IMR-90 (cell line): ENCODE measurements at regions not wholly inside any gene's neighbourhood (a gene's known extent, or its start where the extent isn't known, plus 50 kb on each side); places are given as distances from the start of the nearest gene placed in this dataset.

Experiments used
- ATAC-seq: fragments of 200-7000 bp; cut with Tn5 transposase; 2 replicates; pipeline ENCODE4 v1.9.1; 2020; ENCODE audit warnings: low read depth, mild to moderate bottlenecking, moderate library complexity
- BruUV-seq: library from RNA; stranded (reverse); fragments of 400-500 nt; replicated peaks from 2 replicates; lab custom pipeline; 2021; lab: Mats Ljungman, UMichigan
- CTCF ChIA-PET: fragments of 300-600 bp; formaldehyde crosslinking; extraction: SDS; loops from one replicate; lab custom pipeline; 2021; ENCODE audit warnings: antibody characterized with exemption; lab: Yijun Ruan, JAX
- POLR2A ChIA-PET: fragments of 300-600 bp; sonication (Branson Sonifier 250); formaldehyde crosslinking; loops from one replicate; lab custom pipeline; 2022; ENCODE audit warnings: antibody characterized with exemption; ENCODE audit not compliant: unreplicated experiment; lab: Charles Lee
- DNase-seq: peaks from one replicate; pipeline ENCODE4 v3.0.0; 2013
- H2AFZ ChIP-seq: replicated peaks from 2 replicates; pipeline ENCODE3; 2013; ENCODE audit warnings: low read length, mild to moderate bottlenecking; ENCODE audit not compliant: poor library complexity
- H2AK5ac ChIP-seq: 2 replicates; pipeline ENCODE4 v1.6.1; 2013; ENCODE audit warnings: low read depth, low read length, inconsistent platforms
- H2AK9ac ChIP-seq: replicated peaks from 2 replicates; pipeline ENCODE3; 2013; ENCODE audit warnings: mild to moderate bottlenecking, low read depth, low read length, moderate library complexity; ENCODE audit not compliant: poor library complexity
- H2BK120ac ChIP-seq: 2 replicates; pipeline ENCODE4 v1.6.1; 2013; ENCODE audit warnings: low read depth, low read length, inconsistent platforms
- H2BK15ac ChIP-seq: 3 replicates; pipeline ENCODE4 v1.6.1; 2013; ENCODE audit warnings: low read depth, low read length, inconsistent platforms
- H2BK20ac ChIP-seq: 2 replicates; pipeline ENCODE4 v1.6.1; 2013; ENCODE audit warnings: low read depth, mild to moderate bottlenecking, inconsistent platforms, low read length, moderate library complexity
- H2BK5ac ChIP-seq: 2 replicates; pipeline ENCODE4 v1.6.1; 2013; ENCODE audit warnings: mild to moderate bottlenecking, low read depth, low read length, inconsistent platforms; ENCODE audit not compliant: poor library complexity, severe bottlenecking
- H3K14ac ChIP-seq: replicated peaks from 2 replicates; pipeline ENCODE4 v1.6.1; 2013; ENCODE audit warnings: low read depth, low read length, inconsistent platforms
- H3K18ac ChIP-seq: 2 replicates; pipeline ENCODE4 v1.6.1; 2013; ENCODE audit warnings: low read depth, low read length, control low read depth
- H3K23ac ChIP-seq: 2 replicates; pipeline ENCODE4 v1.6.1; 2013; ENCODE audit warnings: low read depth, low read length, inconsistent platforms
- H3K27ac ChIP-seq: 2 replicates; pipeline ENCODE4 v1.5.1; 2013; ENCODE audit warnings: mild to moderate bottlenecking, control low read depth, low read length; ENCODE audit not compliant: insufficient read depth
- H3K27me3 ChIP-seq: 2 replicates; pipeline ENCODE4 v1.6.1; 2013; ENCODE audit warnings: low read length; ENCODE audit not compliant: control insufficient read depth, insufficient read depth
- H3K36me3 ChIP-seq: 2 replicates; pipeline ENCODE4 v1.6.1; 2013; ENCODE audit warnings: low read length, mixed read lengths; ENCODE audit not compliant: control insufficient read depth, insufficient read depth
- H3K4ac ChIP-seq: 2 replicates; pipeline ENCODE4 v1.6.1; 2013; ENCODE audit warnings: low read depth, low read length, inconsistent platforms
- H3K4me1 ChIP-seq: 2 replicates; pipeline ENCODE4 v1.6.1; 2013; ENCODE audit warnings: low read length, mixed read lengths; ENCODE audit not compliant: control insufficient read depth, insufficient read depth
- H3K4me2 ChIP-seq: 2 replicates; pipeline ENCODE4 v1.6.1; 2013; ENCODE audit warnings: low read depth, mild to moderate bottlenecking, control low read depth, low read length, moderate library complexity
- H3K4me3 ChIP-seq: 2 replicates; pipeline ENCODE4 v1.5.1; 2013; ENCODE audit warnings: low read depth, mild to moderate bottlenecking, control low read depth, low read length, moderate library complexity; ENCODE audit not compliant: insufficient read depth
- H3K56ac ChIP-seq: 2 replicates; pipeline ENCODE4 v1.6.1; 2013; ENCODE audit warnings: low read length, inconsistent platforms; ENCODE audit not compliant: insufficient read depth; ENCODE audit errors: extremely low read depth
- H3K79me1 ChIP-seq, 2 experiments: 2 replicates each; pipeline ENCODE4 v1.6.1; 2013; ENCODE audit warnings: low read length in 2 of 2, inconsistent platforms in 1 of 2, low read depth in 1 of 2
- H3K9ac ChIP-seq: 2 replicates; pipeline ENCODE4 v1.6.1; 2013; ENCODE audit warnings: low read depth, low read length, control low read depth
- H3K9me1 ChIP-seq: 2 replicates; pipeline ENCODE4 v1.6.1; 2013; ENCODE audit warnings: low read length, inconsistent platforms; ENCODE audit not compliant: insufficient read depth
- H3K9me3 ChIP-seq: 2 replicates; pipeline ENCODE4 v1.6.1; 2013; ENCODE audit warnings: low read length; ENCODE audit not compliant: control insufficient read depth, insufficient read depth
- H4K20me1 ChIP-seq: 2 replicates; pipeline ENCODE4 v1.6.1; 2013; ENCODE audit warnings: low read length, inconsistent platforms; ENCODE audit not compliant: insufficient read depth
- H4K5ac ChIP-seq: 2 replicates; pipeline ENCODE4 v1.6.1; 2013; ENCODE audit warnings: mild to moderate bottlenecking, low read depth, low read length, control low read depth
- H4K8ac ChIP-seq, 2 experiments: 2 replicates each; pipeline ENCODE4 v1.6.1; 2013; ENCODE audit warnings: low read depth in 2 of 2, low read length in 2 of 2, control low read depth in 1 of 2, inconsistent platforms in 1 of 2
- H4K91ac ChIP-seq: 2 replicates; pipeline ENCODE4 v1.6.1; 2013; ENCODE audit warnings: low read depth, low read length, inconsistent platforms; ENCODE audit not compliant: insufficient read depth
- BHLHE40 ChIP-seq: fragments of 150-350 bp; IDR thresholded peaks from 2 replicates; pipeline ENCODE4 v1.6.1; 2016; ENCODE audit warnings: mild to moderate bottlenecking, low read depth, low read length
- CEBPB ChIP-seq: IDR thresholded peaks from 2 replicates; pipeline ENCODE4 v1.6.1; 2012; ENCODE audit warnings: low read depth, low read length, improper control_type of control experiment
- ELK1 ChIP-seq: fragments of 150-350 bp; IDR thresholded peaks from 2 replicates; pipeline ENCODE4 v1.6.1; 2016; ENCODE audit warnings: low read depth, mild to moderate bottlenecking, low read length, moderate library complexity, borderline replicate concordance
- MAFK ChIP-seq: IDR thresholded peaks from 2 replicates; pipeline ENCODE4 v1.6.1; 2012; ENCODE audit warnings: low read depth, low read length, improper control_type of control experiment
- MAZ ChIP-seq: IDR thresholded peaks from 2 replicates; pipeline ENCODE4 v1.6.1; 2012; ENCODE audit warnings: low read depth, mild to moderate bottlenecking, low read length, improper control_type of control experiment, moderate library complexity, borderline replicate concordance
- MXI1 ChIP-seq: IDR thresholded peaks from 2 replicates; pipeline ENCODE4 v1.6.1; 2012; ENCODE audit warnings: low read depth, mild to moderate bottlenecking, low read length, moderate library complexity, borderline replicate concordance
- NFE2L2 ChIP-seq: fragments of 150-350 bp; IDR thresholded peaks from 2 replicates; pipeline ENCODE4 v1.6.1; 2016; ENCODE audit warnings: low read depth, mild to moderate bottlenecking, low read length
- POLR2A ChIP-seq: IDR thresholded peaks from 2 replicates; pipeline ENCODE4 v1.6.1; 2012; ENCODE audit warnings: mild to moderate bottlenecking, low read depth, low read length
- RAD21 ChIP-seq: IDR thresholded peaks from 2 replicates; pipeline ENCODE4 v1.6.1; 2012; ENCODE audit warnings: low read length, improper control_type of control experiment
- RCOR1 ChIP-seq: IDR thresholded peaks from 2 replicates; pipeline ENCODE4 v1.6.1; 2012; ENCODE audit warnings: mild to moderate bottlenecking, low read length, improper control_type of control experiment; ENCODE audit not compliant: insufficient replicate concordance
- RFX5 ChIP-seq: IDR thresholded peaks from 2 replicates; pipeline ENCODE4 v1.8.0; 2012; ENCODE audit warnings: low read depth, mild to moderate bottlenecking, low read length, moderate library complexity
- SMC3 ChIP-seq: fragments of 150-350 bp; IDR thresholded peaks from 2 replicates; pipeline ENCODE4 v1.6.1; 2016; ENCODE audit warnings: low read depth, mild to moderate bottlenecking, antibody characterized with exemption, low read length, moderate library complexity
- WGBS, 2 experiments: methylation state at CpG; one replicate each; pipeline versions ENCODE4 v1.1.5 to v1.1.7; 2013; ENCODE audit warnings: missing lambda C conversion rate in 2 of 2; ENCODE audit not compliant: insufficient read length in 1 of 2; ENCODE audit errors: extremely low coverage in 2 of 2; 5-methylcytosine and 5-hydroxymethylcytosine counted together
- dilution Hi-C: fragments of 300-500 bp; cut with HindIII; formaldehyde crosslinking; loops from one replicate; pipeline ENCODE4 v1.14.3; 2018; ENCODE audit warnings: low sequenced_read_pairs; ENCODE audit not compliant: unreplicated experiment
- in situ Hi-C: fragments of 300-500 bp; cut with MboI; formaldehyde crosslinking; loops from 3 replicates; pipeline ENCODE4 v1.14.3; 2019; ENCODE audit warnings: low sequenced_read_pairs, inconsistent platforms, mixed read lengths
- intact Hi-C: fragments of 100-400 bp; cut with micrococcal nuclease; formaldehyde crosslinking; loops from 2 replicates; pipeline ENCODE4 v1.10.0; 2022
- TF ChIP-seq, protein P1 (sequence below): fragments of 150-350 bp; IDR thresholded peaks from 2 replicates; pipeline ENCODE4 v1.6.1; 2017; ENCODE audit warnings: mild to moderate bottlenecking, antibody characterized with exemption, low read length, low read depth

GRCh38 chr15:60195611-60196010 lies 191.5 kb downstream of the FOXB1 start:
- in situ Hi-C loops (no loop called here), intact Hi-C loops (no loop called here), dilution Hi-C loops (no loop called here)
- H2BK5ac ChIP-seq = no peak overlapping the region
- no peak overlapping the region for H3K23ac ChIP-seq
- ChIA-PET POLR2A (no interaction called here), CTCF (interaction anchor here (0.6 kb wide), 1 partner anchor 17 kb away, joined by 8 read pairs; no protein-coding TSS in a partner anchor)
- H3K14ac ChIP-seq = no peak overlapping the region
- WGBS, 2 experiments = no CpG with 5 or more reads among the region's 1 CpG
- H2BK20ac ChIP-seq = no peak overlapping the region
- no peak for TF ChIP-seq POLR2A
- no peak for TF ChIP-seq NFE2L2
- TF ChIP-seq ELK1 = no peak
- no peak for TF ChIP-seq MAFK
- TF ChIP-seq RFX5 = no peak
- TF ChIP-seq SMC3 = no peak
- TF ChIP-seq MAZ = no peak
- TF ChIP-seq MXI1 = no peak
- no peak for TF ChIP-seq BHLHE40
- no peak for TF ChIP-seq CEBPB
- TF ChIP-seq RAD21 = no peak
- no peak for TF ChIP-seq RCOR1
- TF ChIP-seq, protein P1, sequence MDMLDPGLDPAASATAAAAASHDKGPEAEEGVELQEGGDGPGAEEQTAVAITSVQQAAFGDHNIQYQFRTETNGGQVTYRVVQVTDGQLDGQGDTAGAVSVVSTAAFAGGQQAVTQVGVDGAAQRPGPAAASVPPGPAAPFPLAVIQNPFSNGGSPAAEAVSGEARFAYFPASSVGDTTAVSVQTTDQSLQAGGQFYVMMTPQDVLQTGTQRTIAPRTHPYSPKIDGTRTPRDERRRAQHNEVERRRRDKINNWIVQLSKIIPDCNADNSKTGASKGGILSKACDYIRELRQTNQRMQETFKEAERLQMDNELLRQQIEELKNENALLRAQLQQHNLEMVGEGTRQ = no peak
- H3K27ac ChIP-seq = no peak overlapping the region
- no peak overlapping the region for H4K5ac ChIP-seq
- H2BK120ac ChIP-seq = no peak overlapping the region
- no peak overlapping the region for H3K4me3 ChIP-seq
- no peak overlapping the region for H4K91ac ChIP-seq
- H3K27me3 ChIP-seq = no peaks in the 10 kb centered on the region; the same call in none of the 2 replicates
- no peak overlapping the region for H2AK5ac ChIP-seq
- H3K4me1 ChIP-seq = no peaks in the 10 kb centered on the region
- H4K8ac ChIP-seq = no peak overlapping the region
- BruUV-seq = no TSS peak
- H2AFZ ChIP-seq = no peak overlapping the region
- H3K79me1 ChIP-seq = no peaks in the 10 kb centered on the region
- H2BK15ac ChIP-seq = no peak overlapping the region
- DNase-seq (no peak), ATAC-seq (no peak)
- H3K9me3 ChIP-seq = no peaks in the 10 kb centered on the region
- H3K4me2 ChIP-seq = no peak overlapping the region
- no peaks in the 10 kb centered on the region for H3K36me3 ChIP-seq
- H2AK9ac ChIP-seq = no peak overlapping the region
- no peak overlapping the region for H3K9ac ChIP-seq
- no peaks in the 10 kb centered on the region for H3K9me1 ChIP-seq
- H3K18ac ChIP-seq = no peak overlapping the region
- H3K56ac ChIP-seq = no peak overlapping the region
- no peaks in the 10 kb centered on the region for H4K20me1 ChIP-seq
- no peak overlapping the region for H3K4ac ChIP-seq
